ENCODE measurements at regions not wholly inside any gene's neighbourhood (a gene's known extent, or its start where the extent isn't known, plus 50 kb on each side); places are given as distances from the start of the nearest gene placed in this dataset.

DNA sequence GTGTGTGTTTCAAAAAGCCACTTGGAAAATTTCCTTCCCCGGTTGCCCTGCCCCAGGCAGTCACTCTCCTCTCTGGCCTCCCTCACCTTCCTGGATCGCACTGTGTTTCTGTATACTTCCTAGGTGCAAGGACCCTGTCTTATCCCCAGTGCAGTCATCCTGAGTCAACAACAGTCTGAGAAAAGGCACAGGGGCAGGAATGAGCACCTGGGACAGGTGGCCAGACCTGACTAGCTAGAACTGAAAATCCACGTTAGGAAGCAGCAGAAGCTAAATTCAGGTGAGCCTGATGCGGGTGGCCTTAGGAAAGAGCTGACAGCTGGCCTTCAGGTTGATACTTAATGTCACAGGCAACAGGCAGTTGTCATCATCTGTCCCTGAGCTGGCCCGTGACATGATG is 62.9 kb upstream of the VGLL4 start:
- Histone ChIP-seq H3K9me3 (ENCODE audit: control insufficient read depth, insufficient read depth, low read length) (peaks cover 6% of the 10 kb centered on the region), H3K14ac (replicated peaks; ENCODE audit: low read depth, low read length) (no peak overlapping the region), H3K9ac (ENCODE audit: low read depth, low read length) (no peak overlapping the region), H3K4me2 (ENCODE audit: low read depth, low read length) (no peak overlapping the region), H3K36me3 (ENCODE audit: control insufficient read depth, insufficient read depth, low read length) (peaks cover 4% of the 10 kb centered on the region; the same call in 1 of the 2 replicates), H3K27ac (ENCODE audit: insufficient read depth, low read length) (no peak overlapping the region), H4K5ac (ENCODE audit: low read depth, low read length) (no peak overlapping the region), H2AFZ (replicated peaks; ENCODE audit: low read length, poor library complexity) (no peak overlapping the region), H3K4ac (ENCODE audit: low read depth, low read length) (no peak overlapping the region), H4K20me1 (ENCODE audit: insufficient read depth, low read length) (peaks cover 3% of the 10 kb centered on the region; the same call in 1 of the 2 replicates), H3K18ac (ENCODE audit: low read depth, low read length) (no peak overlapping the region), H3K27me3 (ENCODE audit: control insufficient read depth, insufficient read depth, low read length) (no peaks in the 10 kb centered on the region), H2AK5ac (ENCODE audit: low read depth, low read length) (no peak overlapping the region), H3K4me3 (ENCODE audit: insufficient read depth, low read depth, low read length) (no peak overlapping the region), H3K9me1 (ENCODE audit: insufficient read depth, low read length) (no peaks in the 10 kb centered on the region), H2AK9ac (replicated peaks; ENCODE audit: low read depth, low read length, poor library complexity) (no peak overlapping the region), H2BK120ac (ENCODE audit: low read depth, low read length) (no peak overlapping the region), H3K79me1 (ENCODE audit: low read depth in 1 of 2, low read length in 2 of 2) (peaks cover 13 to 25% of the 10 kb centered on the region in 2 experiments), H3K56ac (ENCODE audit: extremely low read depth, insufficient read depth, low read length) (no peak overlapping the region), H2BK5ac (ENCODE audit: low read depth, low read length, poor library complexity, severe bottlenecking) (no peak overlapping the region), H3K23ac (ENCODE audit: low read depth, low read length) (no peak overlapping the region), H4K91ac (ENCODE audit: insufficient read depth, low read depth, low read length) (no peak overlapping the region), H2BK20ac (ENCODE audit: low read depth, low read length) (no peak overlapping the region), H2BK15ac (ENCODE audit: low read depth, low read length) (no peak overlapping the region), H4K8ac (ENCODE audit: low read depth in 2 of 2, low read length in 2 of 2) (no peak overlapping the region), H3K4me1 (ENCODE audit: control insufficient read depth, insufficient read depth, low read length) (no peaks in the 10 kb centered on the region)
- POLR2A ChIA-PET (ENCODE audit: unreplicated experiment), result no interaction called here
- DNase-seq (no peak), ATAC-seq (ENCODE audit: low read depth) (no peak)
- no TSS peak for BruUV-seq (replicated peaks)
- in situ Hi-C loops (cut with MboI; ENCODE audit: low sequenced_read_pairs), result no loop called here
- CTCF ChIA-PET, result interaction anchor here (0.5 kb wide), 1 partner anchor 15 kb away, joined by 3 read pairs; no protein-coding TSS in a partner anchor
- no CpG with 5 or more reads among the region's 5 CpGs for WGBS, 2 experiments (ENCODE audit: extremely low coverage in 2 of 2, insufficient read length in 1 of 2)
- dilution Hi-C loops (cut with HindIII; ENCODE audit: low sequenced_read_pairs, unreplicated experiment), result no loop called here
- no peak for TF ChIP-seq FOS (IDR thresholded peaks at IDR 0.05; ENCODE audit: low read depth, low read length)
- TF ChIP-seq ELK1 (IDR thresholded peaks at IDR 0.05; ENCODE audit: borderline replicate concordance, low read depth, low read length), result no peak
- TF ChIP-seq NFE2L2 (IDR thresholded peaks at IDR 0.05; ENCODE audit: low read depth, low read length), result no peak
- TF ChIP-seq RFX5 (IDR thresholded peaks at IDR 0.05; ENCODE audit: low read depth, low read length), result no peak
- TF ChIP-seq RAD21 (IDR thresholded peaks at IDR 0.05; ENCODE audit: low read length), result no peak
- no peak for TF ChIP-seq MAZ (IDR thresholded peaks at IDR 0.05; ENCODE audit: borderline replicate concordance, low read depth, low read length)
- intact Hi-C loops (cut with micrococcal nuclease), result no loop called here

Measured in IMR-90 (cell line).